H9 (cell line): ENCODE measurements at regions not wholly inside any gene's neighbourhood (a gene's known extent, or its start where the extent isn't known, plus 50 kb on each side); places are given as distances from the start of the nearest gene placed in this dataset.

Experiments
- DNase-seq: peaks from one replicate; pipeline ENCODE4 v3.0.0-alpha.2; 2017
- H2AFZ ChIP-seq: one replicate; pipeline ENCODE4 v1.6.1; 2013; ENCODE audit warnings: mild to moderate bottlenecking, low read length, control low read depth, moderate library complexity
- H2AK5ac ChIP-seq: 2 replicates; pipeline ENCODE4 v1.6.1; 2013; ENCODE audit warnings: low read length, control low read depth, mixed read lengths; ENCODE audit not compliant: insufficient read length
- H2BK120ac ChIP-seq: one replicate; pipeline ENCODE4 v1.6.1; 2013; ENCODE audit warnings: low read depth, mild to moderate bottlenecking, low read length, control low read depth, inconsistent platforms; ENCODE audit not compliant: poor library complexity, severe bottlenecking
- H2BK12ac ChIP-seq: 2 replicates; pipeline ENCODE4 v1.6.1; 2013; ENCODE audit warnings: low read length, control low read depth, mixed read lengths, low read depth; ENCODE audit not compliant: insufficient read length
- H2BK15ac ChIP-seq: 2 replicates; pipeline ENCODE4 v1.6.1; 2013; ENCODE audit warnings: low read depth, low read length, control low read depth
- H2BK20ac ChIP-seq: one replicate; pipeline ENCODE4 v1.6.1; 2013; ENCODE audit warnings: low read depth, mild to moderate bottlenecking, low read length, control low read depth, inconsistent platforms; ENCODE audit not compliant: poor library complexity, severe bottlenecking
- H2BK5ac ChIP-seq: 2 replicates; pipeline ENCODE4 v1.6.1; 2013; ENCODE audit warnings: low read length, control low read depth, mixed read lengths; ENCODE audit not compliant: insufficient read length
- H3K14ac ChIP-seq: 2 replicates; pipeline ENCODE4 v1.6.1; 2013; ENCODE audit warnings: low read length, control low read depth; ENCODE audit not compliant: insufficient read depth
- H3K18ac ChIP-seq: 2 replicates; pipeline ENCODE4 v1.6.1; 2013; ENCODE audit warnings: low read depth, mild to moderate bottlenecking, mixed read lengths, low read length, control low read depth; ENCODE audit not compliant: insufficient read length
- H3K23ac ChIP-seq: 2 replicates; pipeline ENCODE4 v1.6.1; 2013; ENCODE audit warnings: low read length, control low read depth, mixed read lengths, low read depth; ENCODE audit not compliant: insufficient read length
- H3K23me2 ChIP-seq: 2 replicates; pipeline ENCODE4 v1.6.1; 2013; ENCODE audit warnings: low read depth, mild to moderate bottlenecking, mixed read lengths, low read length, control low read depth; ENCODE audit not compliant: insufficient read length, poor library complexity, severe bottlenecking
- H3K27ac ChIP-seq: 2 replicates; pipeline ENCODE4 v1.5.1; 2013; ENCODE audit warnings: low read length, control low read depth, mixed read lengths, low read depth; ENCODE audit not compliant: insufficient read length
- H3K27me3 ChIP-seq: 2 replicates; pipeline ENCODE4 v1.6.1; 2013; ENCODE audit warnings: low read length, control low read depth, inconsistent platforms; ENCODE audit not compliant: insufficient read depth
- H3K4ac ChIP-seq: 2 replicates; pipeline ENCODE4 v1.6.1; 2013; ENCODE audit warnings: low read depth, mild to moderate bottlenecking, control low read depth, inconsistent platforms, low read length, moderate library complexity
- H3K4me1 ChIP-seq: 2 replicates; pipeline ENCODE4 v1.6.1; 2013; ENCODE audit warnings: low read length, control low read depth, inconsistent platforms; ENCODE audit not compliant: insufficient read depth
- H3K4me2 ChIP-seq: 2 replicates; pipeline ENCODE4 v1.6.1; 2013; ENCODE audit warnings: low read length, control low read depth, mixed read lengths; ENCODE audit not compliant: insufficient read length, insufficient read depth
- H3K56ac ChIP-seq: 2 replicates; pipeline ENCODE4 v1.6.1; 2013; ENCODE audit warnings: low read depth, mild to moderate bottlenecking, mixed read lengths, low read length, control low read depth; ENCODE audit not compliant: insufficient read length
- H3K79me1 ChIP-seq: 2 replicates; pipeline ENCODE4 v1.6.1; 2013; ENCODE audit warnings: low read depth, mild to moderate bottlenecking, moderate library complexity, low read length, control low read depth, inconsistent platforms; ENCODE audit not compliant: insufficient read depth, poor library complexity, severe bottlenecking
- H3K79me2 ChIP-seq: 2 replicates; pipeline ENCODE4 v1.6.1; 2013; ENCODE audit warnings: low read length, control low read depth, inconsistent platforms; ENCODE audit not compliant: insufficient read depth
- H3K9ac ChIP-seq: 2 replicates; pipeline ENCODE4 v1.6.1; 2013; ENCODE audit warnings: low read length, control low read depth, mixed read lengths; ENCODE audit not compliant: insufficient read length; ENCODE audit errors: extremely low read depth
- H3K9me3 ChIP-seq: one replicate; pipeline ENCODE4 v1.6.1; 2013; ENCODE audit warnings: low read depth, low read length, inconsistent platforms; ENCODE audit not compliant: control insufficient read depth
- H3T11ph ChIP-seq: one replicate; pipeline ENCODE4 v1.6.1; 2013; ENCODE audit warnings: mild to moderate bottlenecking, low read length, control low read depth, inconsistent platforms
- H4K20me1 ChIP-seq: one replicate; pipeline ENCODE4 v1.6.1; 2013; ENCODE audit not compliant: control insufficient read depth, insufficient read length, insufficient read depth
- H4K5ac ChIP-seq: 2 replicates; pipeline ENCODE4 v1.6.1; 2013; ENCODE audit warnings: low read depth, mild to moderate bottlenecking, mixed read lengths, low read length, control low read depth; ENCODE audit not compliant: insufficient read length
- H4K8ac ChIP-seq: replicated peaks from 2 replicates; pipeline ENCODE4 v1.6.1; 2013; ENCODE audit warnings: low read length, control low read depth, mixed read lengths, low read depth; ENCODE audit not compliant: insufficient read length
- H4K91ac ChIP-seq: 2 replicates; pipeline ENCODE4 v1.6.1; 2013; ENCODE audit warnings: low read depth, mild to moderate bottlenecking, moderate library complexity, mixed read lengths, low read length, control low read depth; ENCODE audit not compliant: insufficient read length
- H3K27ac Mint-ChIP-seq, 3 experiments: 2 replicates in 2 of 3; 3 replicates in 1 of 3; pipeline ENCODE4 v1.8.0; 2020 to 2021; ENCODE audit warnings: mixed read lengths in 3 of 3, mild to moderate bottlenecking in 1 of 3, moderate library complexity in 1 of 3
- H3K27me3 Mint-ChIP-seq: 2 replicates; pipeline ENCODE4 v1.8.0; 2021; ENCODE audit warnings: low read depth, mild to moderate bottlenecking, moderate library complexity, mixed read lengths
- H3K36me3 Mint-ChIP-seq, 3 experiments: 2 replicates in 2 of 3; 3 replicates in 1 of 3; pipeline ENCODE4 v1.8.0; 2020 to 2021; ENCODE audit warnings: low read depth in 3 of 3, mixed read lengths in 3 of 3; ENCODE audit not compliant: insufficient read depth in 1 of 3
- H3K4me1 Mint-ChIP-seq, 2 experiments: 2 replicates each; pipeline ENCODE4 v1.8.0; 2020; ENCODE audit warnings: mixed read lengths in 2 of 2
- H3K4me3 Mint-ChIP-seq, 2 experiments: 2 replicates in 1 of 2; 3 replicates in 1 of 2; pipeline ENCODE4 v1.8.0; 2020 to 2021; ENCODE audit warnings: mild to moderate bottlenecking in 2 of 2, mixed read lengths in 2 of 2, moderate library complexity in 1 of 2
- H3K9me3 Mint-ChIP-seq, 2 experiments: 2 replicates in 1 of 2; 3 replicates in 1 of 2; pipeline ENCODE4 v1.8.0; 2020; ENCODE audit warnings: mild to moderate bottlenecking in 2 of 2, mixed read lengths in 2 of 2, moderate library complexity in 1 of 2
- CTCF ChIP-seq: fragments of 200-600 bp; sonication (generic); conservative IDR thresholded peaks from 3 replicates; pipeline ENCODE4 v1.8.0; 2021; ENCODE audit warnings: antibody characterized with exemption, mild to moderate bottlenecking
- WGBS: extraction: QIAGEN DNeasy Blood & Tissue Kit; methylation state at CpG from one replicate; pipeline ENCODE4 v1.1.7; 2013; ENCODE audit warnings: missing lambda C conversion rate, low lambda C conversion rate, mixed read lengths; ENCODE audit not compliant: insufficient read length; ENCODE audit errors: extremely low coverage; 5-methylcytosine and 5-hydroxymethylcytosine counted together

DNA sequence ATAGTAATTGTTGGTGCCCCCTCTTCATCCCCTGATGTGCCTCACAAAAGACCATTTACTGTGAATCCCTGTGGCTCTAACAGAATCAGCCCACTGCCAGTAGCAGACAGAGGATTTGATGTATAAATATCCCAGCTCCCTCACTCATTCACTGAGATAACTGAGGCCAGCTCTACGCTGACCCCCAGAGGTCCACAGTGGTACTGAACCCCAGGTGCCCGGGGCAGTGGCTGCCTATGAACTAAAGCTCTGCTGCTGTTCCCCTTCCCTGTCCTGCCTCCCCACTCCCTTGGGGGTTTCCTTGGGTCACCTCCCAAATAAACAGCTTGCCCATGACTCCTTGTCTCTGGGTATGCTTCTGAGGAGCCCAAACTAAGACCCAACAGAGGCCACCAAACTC is 295.8 kb downstream of the FOXL1 start:
- no CpG with 5 or more reads among the region's 2 CpGs for WGBS
- H3K27ac Mint-ChIP-seq, result no peak overlapping the region

More for the DNA sequence above, 295.8 kb downstream of the FOXL1 start:
- peak; percentile 74 for DNase-seq
- no peaks in the 10 kb centered on the region for H3K79me1 ChIP-seq
- Mint-ChIP-seq H3K4me3 (no peak overlapping the region), H3K27me3 (peaks cover 21% of the 10 kb centered on the region), H3K4me1 (peaks cover 0 to 10% of the 10 kb centered on the region in 2 experiments; a peak in 2 of 4 replicates), H3K9me3 (peaks cover 5 to 7% of the 10 kb centered on the region in 2 experiments; a peak in 4 of 5 replicates), H3K36me3 (peaks cover 0 to 9% (median 2%) of the 10 kb centered on the region in 3 experiments; a peak in 2 of 7 replicates)
- no peak overlapping the region for H3T11ph ChIP-seq
- no peaks in the 10 kb centered on the region for H3K79me2 ChIP-seq
- no peak overlapping the region for H3K18ac ChIP-seq
- H3K27ac ChIP-seq, result no peak overlapping the region
- no peaks in the 10 kb centered on the region for H3K23me2 ChIP-seq
- H3K23ac ChIP-seq, result no peak overlapping the region
- no peak overlapping the region for H2BK20ac ChIP-seq
- H3K4me2 ChIP-seq, result no peak overlapping the region
- no peak overlapping the region for H2AFZ ChIP-seq
- H3K4me1 ChIP-seq, result no peaks in the 10 kb centered on the region
- H4K20me1 ChIP-seq, result no peaks in the 10 kb centered on the region
- no peak overlapping the region for H2AK5ac ChIP-seq
- H2BK5ac ChIP-seq, result no peak overlapping the region
- no peak overlapping the region for H3K9ac ChIP-seq
- H3K4ac ChIP-seq, result no peak overlapping the region
- H3K9me3 ChIP-seq, result peaks cover 4% of the 10 kb centered on the region
- no peak overlapping the region for H4K5ac ChIP-seq
- no peak overlapping the region for H2BK120ac ChIP-seq
- no peak overlapping the region for H2BK12ac ChIP-seq
- H3K56ac ChIP-seq, result no peak overlapping the region
- H3K27me3 ChIP-seq, result no peaks in the 10 kb centered on the region
- no peak overlapping the region for H4K8ac ChIP-seq
- H4K91ac ChIP-seq, result no peak overlapping the region
- peak; percentile 85 for TF ChIP-seq CTCF
- H2BK15ac ChIP-seq, result no peak overlapping the region
- H3K14ac ChIP-seq, result no peak overlapping the region
